IgD-negative memory B cell (primary cell): ENCODE measurements at regions not wholly inside any gene's neighbourhood (a gene's known extent, or its start where the extent isn't known, plus 50 kb on each side); places are given as distances from the start of the nearest gene placed in this dataset.

Source experiments
- H3K27ac Mint-ChIP-seq, 3 donors: one replicate each; pipeline ENCODE4 v1.8.0; 2020 to 2022; ENCODE audit warnings: mild to moderate bottlenecking in 3 of 3, mixed read lengths in 3 of 3, moderate library complexity in 1 of 3
- H3K27me3 Mint-ChIP-seq: one replicate; pipeline ENCODE4 v1.8.0; 2021; ENCODE audit warnings: mixed read lengths
- H3K36me3 Mint-ChIP-seq: one replicate; pipeline ENCODE4 v1.8.0; 2020; ENCODE audit warnings: mild to moderate bottlenecking, mixed read lengths
- H3K4me1 Mint-ChIP-seq, 3 donors: one replicate each; pipeline ENCODE4 v1.8.0; 2020 to 2022; ENCODE audit warnings: mixed read lengths in 3 of 3, mild to moderate bottlenecking in 1 of 3
- H3K4me3 Mint-ChIP-seq, 4 donors: one replicate each; pipeline ENCODE4 v1.8.0; 2020 to 2022; ENCODE audit warnings: mild to moderate bottlenecking in 4 of 4, mixed read lengths in 4 of 4, moderate library complexity in 3 of 4
- H3K9me3 Mint-ChIP-seq, 3 donors: one replicate each; pipeline ENCODE4 v1.8.0; 2020 to 2021; ENCODE audit warnings: mixed read lengths in 3 of 3, mild to moderate bottlenecking in 1 of 3

GRCh38 chr15:34700891-34701427, 53.8 kb downstream of the GJD2 start:
- H3K9me3 Mint-ChIP-seq: peaks cover 0 to 2% (median 1%) of the 10 kb centered on the region in 3 donors

GRCh38 chr15:34699968-34700640, 54.7 kb downstream of the GJD2 start:
- H3K27ac Mint-ChIP-seq: no peak overlapping the region
- no peaks in the 10 kb centered on the region for H3K36me3 Mint-ChIP-seq
- H3K4me1 Mint-ChIP-seq: no peaks in the 10 kb centered on the region
- no peak overlapping the region for H3K4me3 Mint-ChIP-seq
- peaks cover 6% of the 10 kb centered on the region for H3K27me3 Mint-ChIP-seq
- peaks cover 0 to 2% (median 0%) of the 10 kb centered on the region in 3 donors for H3K9me3 Mint-ChIP-seq

More at GRCh38 chr15:34700891-34701427, 53.8 kb downstream of the GJD2 start:
- H3K27me3 Mint-ChIP-seq: peaks cover 4% of the 10 kb centered on the region
- no peaks in the 10 kb centered on the region for H3K4me1 Mint-ChIP-seq
- no peaks in the 10 kb centered on the region for H3K36me3 Mint-ChIP-seq
- H3K4me3 Mint-ChIP-seq: no peak overlapping the region
- no peak overlapping the region for H3K27ac Mint-ChIP-seq

GRCh38 chr15:34696506-34696905, 58.3 kb downstream of the GJD2 start:
- Mint-ChIP-seq H3K4me3 (no peak overlapping the region), H3K27ac (no peak overlapping the region), H3K27me3 (peaks cover 6% of the 10 kb centered on the region), H3K36me3 (peaks cover 2% of the 10 kb centered on the region), H3K9me3 (peaks cover 0 to 2% (median 0%) of the 10 kb centered on the region in 3 donors), H3K4me1 (peaks cover 0 to 1% (median 0%) of the 10 kb centered on the region in 3 donors)

GRCh38 chr15:34693053-34693744, 61.6 kb downstream of the GJD2 start:
- Mint-ChIP-seq H3K4me1 (peaks cover 0 to 5% (median 1%) of the 10 kb centered on the region in 3 donors), H3K36me3 (peaks cover 2% of the 10 kb centered on the region), H3K4me3 (no peak overlapping the region), H3K27ac (peak overlapping the region in 1 of 3 donors; percentile 32), H3K27me3 (peaks cover 3% of the 10 kb centered on the region), H3K9me3 (peaks cover 0 to 10% (median 5%) of the 10 kb centered on the region in 3 donors)

GRCh38 chr15:34691034-34691433, 63.8 kb downstream of the GJD2 start:
- peaks cover 1% of the 10 kb centered on the region for H3K27me3 Mint-ChIP-seq
- H3K27ac Mint-ChIP-seq: no peak overlapping the region
- H3K9me3 Mint-ChIP-seq: peaks cover 0 to 10% (median 5%) of the 10 kb centered on the region in 3 donors
- H3K4me1 Mint-ChIP-seq: peaks cover 0 to 5% (median 1%) of the 10 kb centered on the region in 3 donors
- no peak overlapping the region for H3K4me3 Mint-ChIP-seq
- H3K36me3 Mint-ChIP-seq: peaks cover 3% of the 10 kb centered on the region

GRCh38 chr15:34688699-34689098, 66.1 kb downstream of the GJD2 start:
- no peaks in the 10 kb centered on the region for H3K27me3 Mint-ChIP-seq
- peaks cover 0 to 10% (median 5%) of the 10 kb centered on the region in 3 donors for H3K9me3 Mint-ChIP-seq
- peaks cover 3% of the 10 kb centered on the region for H3K36me3 Mint-ChIP-seq
- no peak overlapping the region for H3K4me3 Mint-ChIP-seq
- no peak overlapping the region for H3K27ac Mint-ChIP-seq
- H3K4me1 Mint-ChIP-seq: peaks cover 0 to 5% (median 1%) of the 10 kb centered on the region in 3 donors

GRCh38 chr15:34684351-34684750, 70.4 kb downstream of the GJD2 start:
- no peaks in the 10 kb centered on the region for H3K4me1 Mint-ChIP-seq
- H3K9me3 Mint-ChIP-seq: peaks cover 0 to 5% (median 1%) of the 10 kb centered on the region in 3 donors
- H3K36me3 Mint-ChIP-seq: peaks cover 1% of the 10 kb centered on the region
- no peak overlapping the region for H3K4me3 Mint-ChIP-seq
- no peak overlapping the region for H3K27ac Mint-ChIP-seq
- no peaks in the 10 kb centered on the region for H3K27me3 Mint-ChIP-seq

GRCh38 chr15:34682674-34683073, 72.1 kb downstream of the GJD2 start:
- H3K27me3 Mint-ChIP-seq: no peaks in the 10 kb centered on the region
- H3K36me3 Mint-ChIP-seq: no peaks in the 10 kb centered on the region
- no peak overlapping the region for H3K27ac Mint-ChIP-seq
- H3K4me3 Mint-ChIP-seq: no peak overlapping the region
- H3K4me1 Mint-ChIP-seq: no peaks in the 10 kb centered on the region
- H3K9me3 Mint-ChIP-seq: no peaks in the 10 kb centered on the region

GRCh38 chr15:34679291-34679690, 75.5 kb downstream of the GJD2 start:
- Mint-ChIP-seq H3K27me3 (peaks cover 4% of the 10 kb centered on the region), H3K9me3 (no peaks in the 10 kb centered on the region), H3K36me3 (no peaks in the 10 kb centered on the region), H3K4me3 (no peak overlapping the region), H3K27ac (no peak overlapping the region), H3K4me1 (no peaks in the 10 kb centered on the region)

- Mint-ChIP-seq H3K27ac (no peak overlapping the region), H3K4me3 (no peak overlapping the region), H3K36me3 (no peaks in the 10 kb centered on the region), H3K4me1 (no peaks in the 10 kb centered on the region), H3K9me3 (no peaks in the 10 kb centered on the region), H3K27me3 (peaks cover 6% of the 10 kb centered on the region)
Observed at GRCh38 chr15:34673241-34673640, 81.6 kb downstream of the GJD2 start.

- H3K36me3 Mint-ChIP-seq: no peaks in the 10 kb centered on the region
- H3K27me3 Mint-ChIP-seq: peaks cover 3% of the 10 kb centered on the region
- no peaks in the 10 kb centered on the region for H3K4me1 Mint-ChIP-seq
- H3K9me3 Mint-ChIP-seq: peaks cover 0 to 3% (median 0%) of the 10 kb centered on the region in 3 donors
- H3K4me3 Mint-ChIP-seq: no peak overlapping the region
- H3K27ac Mint-ChIP-seq: no peak overlapping the region
Observed at GRCh38 chr15:34665498-34666116, 82.2 kb upstream of the GOLGA8B start.

GRCh38 chr15:34664418-34664817, 81.0 kb upstream of the GOLGA8B start:
- Mint-ChIP-seq H3K27me3 (peaks cover 6% of the 10 kb centered on the region), H3K4me3 (no peak overlapping the region), H3K4me1 (no peaks in the 10 kb centered on the region), H3K9me3 (peaks cover 0 to 3% (median 0%) of the 10 kb centered on the region in 3 donors), H3K36me3 (no peaks in the 10 kb centered on the region), H3K27ac (no peak overlapping the region)

GRCh38 chr15:34663101-34663500, 79.7 kb upstream of the GOLGA8B start:
- Mint-ChIP-seq H3K9me3 (peaks cover 0 to 3% (median 0%) of the 10 kb centered on the region in 3 donors), H3K27ac (no peak overlapping the region), H3K4me3 (no peak overlapping the region), H3K36me3 (no peaks in the 10 kb centered on the region), H3K4me1 (no peaks in the 10 kb centered on the region), H3K27me3 (peaks cover 6% of the 10 kb centered on the region)

GRCh38 chr15:34659056-34659455, 75.6 kb upstream of the GOLGA8B start:
- H3K27me3 Mint-ChIP-seq: peaks cover 11% of the 10 kb centered on the region
- H3K9me3 Mint-ChIP-seq: peaks cover 0 to 3% (median 0%) of the 10 kb centered on the region in 3 donors
- no peak overlapping the region for H3K27ac Mint-ChIP-seq
- no peak overlapping the region for H3K4me3 Mint-ChIP-seq
- no peaks in the 10 kb centered on the region for H3K36me3 Mint-ChIP-seq
- no peaks in the 10 kb centered on the region for H3K4me1 Mint-ChIP-seq

GRCh38 chr15:34657469-34658127, 74.1 kb upstream of the GOLGA8B start:
- peaks cover 0 to under 1% (median 0%) of the 10 kb centered on the region in 3 donors for H3K9me3 Mint-ChIP-seq

More at GRCh38 chr15:34657469-34658127, 74.1 kb upstream of the GOLGA8B start:
- Mint-ChIP-seq H3K4me3 (no peak overlapping the region), H3K4me1 (no peaks in the 10 kb centered on the region), H3K36me3 (no peaks in the 10 kb centered on the region), H3K27ac (no peak overlapping the region), H3K27me3 (peaks cover 11% of the 10 kb centered on the region)
